Endothelial cell of umbilical vein (primary cell): ENCODE measurements at regions not wholly inside any gene's neighbourhood (a gene's known extent, or its start where the extent isn't known, plus 50 kb on each side); places are given as distances from the start of the nearest gene placed in this dataset.

Experiments
- BruUV-seq: library from RNA; stranded (reverse); fragments of 400-500 nt; replicated peaks from 2 replicates; lab custom pipeline; 2021; lab: Mats Ljungman, UMichigan
- CTCF ChIA-PET: fragments of 300-600, 350-600 bp; sonication (Branson Sonifier 250); formaldehyde crosslinking; loops from one replicate; lab custom pipeline; 2021; ENCODE audit warnings: antibody characterized with exemption, inconsistent platforms; lab: Charles Lee
- POLR2A ChIA-PET: fragments of 300-600, 350-600 bp; sonication (Branson Sonifier 250); formaldehyde crosslinking; loops from one replicate; lab custom pipeline; 2021; ENCODE audit warnings: antibody characterized with exemption, inconsistent platforms; lab: Charles Lee
- DNase-seq: peaks from one replicate; pipeline ENCODE4 v3.0.0-alpha.2; 2011; ENCODE audit warnings: low read depth, low spot score
- FAIRE-seq: peaks from 2 replicates; lab custom pipeline; 2011; peaks lifted over from hg19 to GRCh38; lab: Jason Lieb, UNC
- H2AFZ ChIP-seq: 2 replicates; pipeline ENCODE4 v1.6.0; 2012; ENCODE audit warnings: low read depth, low read length, control low read depth, inconsistent platforms
- H3K27ac ChIP-seq: 2 replicates; pipeline ENCODE4 v1.5.1; 2011; ENCODE audit warnings: low read depth, mild to moderate bottlenecking, control low read depth, low read length, moderate library complexity; ENCODE audit not compliant: insufficient read depth
- H3K27me3 ChIP-seq, 2 experiments: 2 replicates each; pipeline versions ENCODE4 v1.6.0 to v1.6.1; 2011; ENCODE audit warnings: low read length in 2 of 2, mixed read lengths in 1 of 2; ENCODE audit not compliant: control insufficient read depth in 2 of 2, insufficient read depth in 2 of 2
- H3K36me3 ChIP-seq, 2 experiments: 2 replicates in 1 of 2; 3 replicates in 1 of 2; pipeline ENCODE4 v1.5.1; 2011; ENCODE audit warnings: low read length in 2 of 2, mild to moderate bottlenecking in 1 of 2, moderate library complexity in 1 of 2; ENCODE audit not compliant: control insufficient read depth in 2 of 2, insufficient read depth in 2 of 2; ENCODE audit errors: extremely low read depth in 1 of 2
- H3K4me1 ChIP-seq: 3 replicates; pipeline ENCODE4 v1.5.1; 2011; ENCODE audit warnings: mild to moderate bottlenecking, low read length; ENCODE audit not compliant: control insufficient read depth, insufficient read depth; ENCODE audit errors: extremely low read depth
- H3K4me2 ChIP-seq: 2 replicates; pipeline ENCODE4 v1.6.1; 2011; ENCODE audit warnings: low read length, control low read depth, mixed read lengths; ENCODE audit not compliant: insufficient read depth
- H3K4me3 ChIP-seq, 3 experiments: fragments of 200-600 bp in 1 of 3; sonication (generic), shearing (Covaris generic) in 1 of 3; replicated peaks in 1 of 3; 2 replicates each; pipeline ENCODE4 v1.5.1; 2011 to 2016; ENCODE audit warnings: control low read depth in 3 of 3, low read length in 3 of 3, mild to moderate bottlenecking in 2 of 3, inconsistent platforms in 1 of 3, low read depth in 1 of 3, moderate library complexity in 1 of 3; ENCODE audit not compliant: insufficient read depth in 1 of 3
- H3K79me2 ChIP-seq: 2 replicates; pipeline ENCODE4 v1.6.0; 2012; ENCODE audit warnings: low read length, inconsistent platforms; ENCODE audit not compliant: control insufficient read depth, insufficient read depth
- H3K9ac ChIP-seq: replicated peaks from 2 replicates; pipeline ENCODE3; 2011; ENCODE audit warnings: low read length, control low read depth; ENCODE audit not compliant: insufficient read depth; ENCODE audit errors: extremely low read depth
- H3K9me1 ChIP-seq: replicated peaks from 3 replicates; pipeline ENCODE4 v1.6.0; 2011; ENCODE audit warnings: mild to moderate bottlenecking, low read length; ENCODE audit not compliant: control insufficient read depth, insufficient read depth; ENCODE audit errors: extremely low read depth
- H3K9me3 ChIP-seq: replicated peaks from 2 replicates; pipeline ENCODE4 v1.5.1; 2012; ENCODE audit warnings: low read length, inconsistent platforms; ENCODE audit not compliant: control insufficient read depth, insufficient read depth
- H4K20me1 ChIP-seq: replicated peaks from 2 replicates; pipeline ENCODE3; 2011; ENCODE audit warnings: mild to moderate bottlenecking, low read length; ENCODE audit not compliant: control insufficient read depth, insufficient read depth; ENCODE audit errors: extremely low read depth
- EZH2 ChIP-seq: IDR thresholded peaks from 2 replicates; pipeline ENCODE4 v1.6.1; 2012; ENCODE audit warnings: borderline replicate concordance, low read depth, mild to moderate bottlenecking, moderate library complexity, low read length, inconsistent platforms; ENCODE audit not compliant: severe bottlenecking
- FOS ChIP-seq: IDR thresholded peaks from 2 replicates; pipeline ENCODE4 v1.6.1; 2011; ENCODE audit warnings: mild to moderate bottlenecking, low read length, moderate library complexity, borderline replicate concordance; ENCODE audit not compliant: insufficient read depth
- GATA2 ChIP-seq: IDR thresholded peaks from 2 replicates; pipeline ENCODE4 v1.7.0; 2011; ENCODE audit warnings: low read depth, mild to moderate bottlenecking, moderate library complexity, mixed read lengths, low read length; ENCODE audit not compliant: insufficient read length, insufficient read depth
- JUN ChIP-seq: IDR thresholded peaks from 2 replicates; pipeline ENCODE4 v1.6.1; 2011; ENCODE audit warnings: borderline replicate concordance, low read depth; ENCODE audit not compliant: insufficient read length, insufficient read depth
- MYC ChIP-seq: IDR thresholded peaks from one replicate; pipeline ENCODE4 v1.6.1; 2011; ENCODE audit warnings: mild to moderate bottlenecking, low read depth, low read length
- POLR2A ChIP-seq: IDR thresholded peaks from 2 replicates; pipeline ENCODE4 v1.6.1; 2012; ENCODE audit warnings: low read depth, mild to moderate bottlenecking, control low read depth, low read length
- POLR2AphosphoS5 ChIP-seq: IDR thresholded peaks from 2 replicates; pipeline ENCODE4 v1.6.1; 2012; ENCODE audit warnings: low read depth, mild to moderate bottlenecking, control low read depth, low read length, moderate library complexity; ENCODE audit not compliant: insufficient read depth
- dilution Hi-C: fragments of 300-500 bp; cut with MboI; formaldehyde crosslinking; loops from one replicate; pipeline ENCODE4 v1.15.0; 2019; ENCODE audit warnings: low sequenced_read_pairs; ENCODE audit not compliant: extremely low pct_ligation_motif_present
- intact Hi-C: fragments of 100-400 bp; cut with micrococcal nuclease; formaldehyde crosslinking; loops from one replicate; pipeline ENCODE4 v1.10.0; 2022
- TF ChIP-seq, protein P1 (sequence below), 2 donors: IDR thresholded peaks; 1 replicate in 1 of 2; 2 replicates in 1 of 2; pipeline ENCODE4 v1.5.1; 2011; ENCODE audit warnings: low read length in 2 of 2, mild to moderate bottlenecking in 2 of 2, moderate library complexity in 2 of 2, control low read depth in 1 of 2, inconsistent platforms in 1 of 2, low read depth in 1 of 2; ENCODE audit not compliant: insufficient read depth in 1 of 2; ENCODE audit errors: extremely low read depth in 1 of 2
- TF ChIP-seq, protein P2 (sequence below): IDR thresholded peaks from 2 replicates; pipeline ENCODE4 v1.6.1; 2011; ENCODE audit not compliant: insufficient read depth, insufficient read length

DNA sequence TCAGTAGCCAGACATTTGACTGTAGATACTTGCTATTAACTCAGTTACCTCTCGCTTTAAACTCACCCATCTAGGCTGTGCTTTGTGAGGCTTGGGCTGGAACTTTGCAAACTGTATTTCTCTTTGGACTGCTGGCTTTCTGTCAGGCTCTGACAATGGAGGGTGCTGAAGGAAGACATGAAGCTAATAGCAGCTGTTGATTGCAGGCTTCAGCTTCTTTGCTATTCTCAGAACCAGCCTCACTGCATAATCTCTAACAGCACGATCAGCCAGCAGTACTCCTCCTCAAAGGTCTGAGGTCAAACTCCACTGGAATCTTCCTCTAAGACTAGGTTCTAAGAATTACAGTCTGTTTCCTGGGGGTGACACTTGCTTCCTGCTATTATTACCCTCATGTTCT is 295.6 kb downstream of the ZBBX start:
- Histone ChIP-seq H3K9me3 (peaks cover 4% of the 10 kb centered on the region), H3K27ac (no peak overlapping the region), H3K79me2 (no peaks in the 10 kb centered on the region), H3K9me1 (no peaks in the 10 kb centered on the region), H3K4me3 (no peak overlapping the region), H3K36me3 (no peaks in the 10 kb centered on the region), H3K27me3 (no peaks in the 10 kb centered on the region), H3K9ac (no peak overlapping the region), H3K4me1 (no peaks in the 10 kb centered on the region), H4K20me1 (no peaks in the 10 kb centered on the region), H3K4me2 (no peak overlapping the region), H2AFZ (no peak overlapping the region)
- dilution Hi-C loops (no loop called here), intact Hi-C loops (no loop called here)
- TF ChIP-seq, protein P1, sequence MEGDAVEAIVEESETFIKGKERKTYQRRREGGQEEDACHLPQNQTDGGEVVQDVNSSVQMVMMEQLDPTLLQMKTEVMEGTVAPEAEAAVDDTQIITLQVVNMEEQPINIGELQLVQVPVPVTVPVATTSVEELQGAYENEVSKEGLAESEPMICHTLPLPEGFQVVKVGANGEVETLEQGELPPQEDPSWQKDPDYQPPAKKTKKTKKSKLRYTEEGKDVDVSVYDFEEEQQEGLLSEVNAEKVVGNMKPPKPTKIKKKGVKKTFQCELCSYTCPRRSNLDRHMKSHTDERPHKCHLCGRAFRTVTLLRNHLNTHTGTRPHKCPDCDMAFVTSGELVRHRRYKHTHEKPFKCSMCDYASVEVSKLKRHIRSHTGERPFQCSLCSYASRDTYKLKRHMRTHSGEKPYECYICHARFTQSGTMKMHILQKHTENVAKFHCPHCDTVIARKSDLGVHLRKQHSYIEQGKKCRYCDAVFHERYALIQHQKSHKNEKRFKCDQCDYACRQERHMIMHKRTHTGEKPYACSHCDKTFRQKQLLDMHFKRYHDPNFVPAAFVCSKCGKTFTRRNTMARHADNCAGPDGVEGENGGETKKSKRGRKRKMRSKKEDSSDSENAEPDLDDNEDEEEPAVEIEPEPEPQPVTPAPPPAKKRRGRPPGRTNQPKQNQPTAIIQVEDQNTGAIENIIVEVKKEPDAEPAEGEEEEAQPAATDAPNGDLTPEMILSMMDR (IDR thresholded peaks at IDR 0.05; ENCODE audit: extremely low read depth in 1 of 2, insufficient read depth in 1 of 2, low read depth in 1 of 2, low read length in 2 of 2) = no peak
- TF ChIP-seq GATA2 (no peak), MYC (no peak), POLR2AphosphoS5 (no peak), POLR2A (no peak), JUN (no peak), EZH2 (no peak), FOS (no peak)
- TF ChIP-seq, protein P2, sequence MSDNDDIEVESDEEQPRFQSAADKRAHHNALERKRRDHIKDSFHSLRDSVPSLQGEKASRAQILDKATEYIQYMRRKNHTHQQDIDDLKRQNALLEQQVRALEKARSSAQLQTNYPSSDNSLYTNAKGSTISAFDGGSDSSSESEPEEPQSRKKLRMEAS = no peak
- BruUV-seq = no TSS peak
- ChIA-PET CTCF (no interaction called here), POLR2A (no interaction called here)
- DNase-seq (no peak), FAIRE-seq (no peak)
